ENCODE measurements at regions not wholly inside any gene's neighbourhood (a gene's known extent, or its start where the extent isn't known, plus 50 kb on each side); places are given as distances from the start of the nearest gene placed in this dataset.

DNA sequence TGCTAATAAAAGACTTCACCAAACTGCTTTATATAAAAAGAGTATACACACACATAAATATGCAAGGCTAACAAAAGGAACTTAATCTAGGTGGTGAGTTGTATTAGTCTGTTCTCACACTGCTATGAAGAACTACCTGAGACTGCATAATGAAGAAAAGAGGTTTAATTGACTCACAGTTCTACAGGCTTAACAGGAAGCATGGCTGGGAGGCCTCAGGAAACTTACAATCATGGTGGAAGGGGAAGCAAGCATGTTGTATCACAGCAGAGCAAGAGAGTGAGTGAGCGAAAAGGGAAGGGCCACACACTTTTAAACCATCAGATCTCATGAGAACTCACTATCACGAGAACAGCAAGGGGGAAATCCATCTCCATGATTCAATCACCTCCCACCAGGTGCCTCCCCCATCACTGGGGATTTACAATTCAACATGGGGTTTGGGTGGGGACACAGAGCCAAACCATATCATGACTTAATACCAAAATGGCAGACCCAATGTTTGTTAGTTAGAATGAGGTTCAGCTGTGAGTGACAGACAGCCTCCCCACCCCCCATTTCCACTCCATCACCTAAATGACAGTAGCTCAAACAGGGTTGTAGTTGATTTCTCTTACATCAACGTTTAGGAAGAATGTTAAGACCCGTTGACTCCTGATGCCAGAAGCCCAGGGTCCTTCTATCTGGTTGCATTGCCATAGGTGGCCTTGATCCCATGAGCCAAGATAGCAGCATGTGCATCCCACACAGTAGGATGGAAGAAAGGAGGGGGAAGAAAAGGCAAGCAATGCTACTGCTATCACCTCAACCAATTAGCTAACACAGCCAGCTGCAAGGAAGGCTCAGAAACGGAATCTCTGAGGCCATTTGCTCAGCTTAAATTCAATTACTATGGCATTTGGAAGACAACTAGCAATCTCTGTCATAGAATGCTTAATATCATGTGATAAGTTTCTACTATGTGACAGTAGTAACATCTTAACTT lies 77.0 kb downstream of the CCDC71L start:
- H3K27me3 ChIP-seq (replicated peaks in 1 of 4; ENCODE audit: control extremely low read depth in 1 of 4, control insufficient read depth in 3 of 4, insufficient read depth in 4 of 4, low read length in 3 of 4): no peaks in the 10 kb centered on the region
- DNase-seq (no peak), ATAC-seq (ENCODE audit: low read depth) (no peak)
- no peaks in the 10 kb centered on the region for H3K79me2 ChIP-seq (ENCODE audit: control insufficient read depth, insufficient read depth, low read length)
- H4K20me1 ChIP-seq (ENCODE audit: control insufficient read depth, insufficient read depth, low read length, poor library complexity, severe bottlenecking): no peaks in the 10 kb centered on the region
- Mint-ChIP-seq H3K9me3 (ENCODE audit: insufficient read depth) (no peaks in the 10 kb centered on the region), H3K4me3 (no peak overlapping the region), H3K4me1 (no peaks in the 10 kb centered on the region), H3K27ac (no peak overlapping the region), H3K27me3 (no peaks in the 10 kb centered on the region)
- H3K4me3 ChIP-seq (ENCODE audit: control extremely low read depth in 1 of 5, extremely low read depth in 1 of 5, insufficient read depth in 1 of 5, low read depth in 2 of 5, low read length in 4 of 5): no peak overlapping the region
- H3K4me1 ChIP-seq (ENCODE audit: control insufficient read depth in 2 of 2, insufficient read depth in 2 of 2, low read length in 2 of 2): no peaks in the 10 kb centered on the region
- H3K27ac ChIP-seq (ENCODE audit: low read length in 2 of 2): no peak overlapping the region
- CTCF ChIA-PET: no interaction called here
- H3K4me2 ChIP-seq (replicated peaks; ENCODE audit: low read depth, low read length, poor library complexity, severe bottlenecking): no peak overlapping the region
- no peaks in the 10 kb centered on the region for H3K36me3 ChIP-seq (replicated peaks in 1 of 2; ENCODE audit: control extremely low read depth in 1 of 2, control insufficient read depth in 1 of 2, extremely low read depth in 1 of 2, insufficient read depth in 2 of 2, low read length in 1 of 2)
- POLR2A ChIA-PET: no interaction called here
- H2AFZ ChIP-seq (ENCODE audit: insufficient read depth, low read depth, low read length, poor library complexity, severe bottlenecking): no peak overlapping the region
- no peaks in the 10 kb centered on the region for H3K9me3 ChIP-seq (ENCODE audit: control extremely low read depth in 1 of 3, control insufficient read depth in 2 of 3, insufficient read depth in 1 of 3, low read length in 2 of 3)
- intact Hi-C loops (cut with micrococcal nuclease): no loop called here
- no peak for TF ChIP-seq EZH2 (IDR thresholded peaks at IDR 0.05; ENCODE audit: borderline replicate concordance, insufficient read depth, low read depth, low read length, poor library complexity, severe bottlenecking)
- TF ChIP-seq, protein P1, sequence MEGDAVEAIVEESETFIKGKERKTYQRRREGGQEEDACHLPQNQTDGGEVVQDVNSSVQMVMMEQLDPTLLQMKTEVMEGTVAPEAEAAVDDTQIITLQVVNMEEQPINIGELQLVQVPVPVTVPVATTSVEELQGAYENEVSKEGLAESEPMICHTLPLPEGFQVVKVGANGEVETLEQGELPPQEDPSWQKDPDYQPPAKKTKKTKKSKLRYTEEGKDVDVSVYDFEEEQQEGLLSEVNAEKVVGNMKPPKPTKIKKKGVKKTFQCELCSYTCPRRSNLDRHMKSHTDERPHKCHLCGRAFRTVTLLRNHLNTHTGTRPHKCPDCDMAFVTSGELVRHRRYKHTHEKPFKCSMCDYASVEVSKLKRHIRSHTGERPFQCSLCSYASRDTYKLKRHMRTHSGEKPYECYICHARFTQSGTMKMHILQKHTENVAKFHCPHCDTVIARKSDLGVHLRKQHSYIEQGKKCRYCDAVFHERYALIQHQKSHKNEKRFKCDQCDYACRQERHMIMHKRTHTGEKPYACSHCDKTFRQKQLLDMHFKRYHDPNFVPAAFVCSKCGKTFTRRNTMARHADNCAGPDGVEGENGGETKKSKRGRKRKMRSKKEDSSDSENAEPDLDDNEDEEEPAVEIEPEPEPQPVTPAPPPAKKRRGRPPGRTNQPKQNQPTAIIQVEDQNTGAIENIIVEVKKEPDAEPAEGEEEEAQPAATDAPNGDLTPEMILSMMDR (IDR thresholded peaks at IDR 0.05): no peak
- WGBS (ENCODE audit: insufficient coverage): 100% methylated on average over 1 of the region's 5 CpGs
- H3K9ac ChIP-seq (ENCODE audit: low read length): no peak overlapping the region

DNA sequence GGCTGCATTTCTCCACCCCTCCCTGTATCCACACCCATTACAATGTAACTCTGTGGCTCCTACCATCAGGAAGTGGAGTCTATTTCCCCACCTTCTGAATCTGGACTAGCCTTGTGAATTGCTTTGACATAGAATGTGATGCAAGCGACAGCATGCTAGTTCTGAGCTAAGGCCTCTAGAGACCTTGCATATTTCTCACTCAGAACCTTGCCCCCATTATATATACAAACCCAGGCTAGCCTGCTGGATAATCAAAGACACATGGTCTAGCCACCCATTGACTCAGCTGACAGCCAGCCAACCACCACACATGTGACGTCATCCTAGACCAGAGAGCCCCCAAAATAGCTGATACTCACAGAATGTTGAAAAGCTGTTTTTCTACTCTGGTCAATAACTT lies 77.9 kb downstream of the CCDC71L start:
- Mint-ChIP-seq H3K4me1 (no peaks in the 10 kb centered on the region), H3K9me3 (ENCODE audit: insufficient read depth) (no peaks in the 10 kb centered on the region), H3K27me3 (no peaks in the 10 kb centered on the region), H3K27ac (no peak overlapping the region), H3K4me3 (no peak overlapping the region)
- intact Hi-C loops (cut with micrococcal nuclease): no loop called here
- no peak overlapping the region for H3K9ac ChIP-seq (ENCODE audit: low read length)
- WGBS (ENCODE audit: insufficient coverage): no CpG with 5 or more reads among the region's 2 CpGs
- H3K27ac ChIP-seq (ENCODE audit: low read length in 2 of 2): no peak overlapping the region
- ATAC-seq (ENCODE audit: low read depth): no peak
- CTCF ChIA-PET: no interaction called here
- H3K79me2 ChIP-seq (ENCODE audit: control insufficient read depth, insufficient read depth, low read length): no peaks in the 10 kb centered on the region
- no peak for DNase-seq
- H3K4me3 ChIP-seq (ENCODE audit: control extremely low read depth in 1 of 5, extremely low read depth in 1 of 5, insufficient read depth in 1 of 5, low read depth in 2 of 5, low read length in 4 of 5): no peak overlapping the region
- H3K27me3 ChIP-seq (replicated peaks in 1 of 4; ENCODE audit: control extremely low read depth in 1 of 4, control insufficient read depth in 3 of 4, insufficient read depth in 4 of 4, low read length in 3 of 4): no peaks in the 10 kb centered on the region
- no peaks in the 10 kb centered on the region for H3K36me3 ChIP-seq (replicated peaks in 1 of 2; ENCODE audit: control extremely low read depth in 1 of 2, control insufficient read depth in 1 of 2, extremely low read depth in 1 of 2, insufficient read depth in 2 of 2, low read length in 1 of 2)
- POLR2A ChIA-PET: no interaction called here
- TF ChIP-seq, protein P1 (IDR thresholded peaks at IDR 0.05): no peak
- TF ChIP-seq EZH2 (IDR thresholded peaks at IDR 0.05; ENCODE audit: borderline replicate concordance, insufficient read depth, low read depth, low read length, poor library complexity, severe bottlenecking): no peak
- H2AFZ ChIP-seq (ENCODE audit: insufficient read depth, low read depth, low read length, poor library complexity, severe bottlenecking): no peak overlapping the region
- H3K4me2 ChIP-seq (replicated peaks; ENCODE audit: low read depth, low read length, poor library complexity, severe bottlenecking): no peak overlapping the region
- no peaks in the 10 kb centered on the region for H4K20me1 ChIP-seq (ENCODE audit: control insufficient read depth, insufficient read depth, low read length, poor library complexity, severe bottlenecking)
- H3K9me3 ChIP-seq (ENCODE audit: control extremely low read depth in 1 of 3, control insufficient read depth in 2 of 3, insufficient read depth in 1 of 3, low read length in 2 of 3): no peaks in the 10 kb centered on the region
- no peaks in the 10 kb centered on the region for H3K4me1 ChIP-seq (ENCODE audit: control insufficient read depth in 2 of 2, insufficient read depth in 2 of 2, low read length in 2 of 2)
